H1 (cell line): ENCODE measurements at regions not wholly inside any gene's neighbourhood (a gene's known extent, or its start where the extent isn't known, plus 50 kb on each side); places are given as distances from the start of the nearest gene placed in this dataset.

Experiments used
- BACH1 ChIP-seq: IDR thresholded peaks from 2 replicates; pipeline ENCODE4 v1.6.1; 2012; ENCODE audit warnings: low read length, improper control_type of control experiment
- BRCA1 ChIP-seq: IDR thresholded peaks from 2 replicates; pipeline ENCODE4 v1.6.1; 2012; ENCODE audit warnings: low read depth, low read length, improper control_type of control experiment
- CHD7 ChIP-seq: fragments of 300-600 bp; sonication (generic); IDR thresholded peaks from 2 replicates; pipeline ENCODE4 v1.7.1; 2012; ENCODE audit warnings: low read length, moderate library complexity, mild to moderate bottlenecking, inconsistent platforms; ENCODE audit not compliant: insufficient replicate concordance
- CTCF ChIP-seq, 3 experiments: IDR thresholded peaks; 1 replicate in 2 of 3; 2 replicates in 1 of 3; pipeline versions ENCODE4 v1.5.1 to v1.6.1; 2011; ENCODE audit warnings: low read length in 3 of 3, mild to moderate bottlenecking in 3 of 3, inconsistent platforms in 2 of 3, low read depth in 1 of 3, moderate library complexity in 1 of 3; ENCODE audit not compliant: insufficient read depth in 1 of 3; ENCODE audit errors: control extremely low read depth in 1 of 3
- EGR1 ChIP-seq: IDR thresholded peaks from 2 replicates; pipeline ENCODE4 v1.6.1; 2011; ENCODE audit warnings: low read depth, low read length, borderline replicate concordance
- JUN ChIP-seq: IDR thresholded peaks from 2 replicates; pipeline ENCODE4 v1.6.1; 2011; ENCODE audit warnings: low read depth, mild to moderate bottlenecking, improper control_type of control experiment, low read length
- KDM4A ChIP-seq: IDR thresholded peaks from one replicate; pipeline ENCODE4 v1.7.1; 2012; ENCODE audit warnings: low read depth, mild to moderate bottlenecking, moderate library complexity, low read length, inconsistent platforms; ENCODE audit not compliant: severe bottlenecking
- MAX ChIP-seq: IDR thresholded peaks from 2 replicates; pipeline ENCODE4 v1.6.1; 2012; ENCODE audit warnings: inconsistent platforms
- POLR2A ChIP-seq, 2 experiments: IDR thresholded peaks; 1 replicate in 1 of 2; 2 replicates in 1 of 2; pipeline ENCODE4 v1.6.1; 2011; ENCODE audit warnings: low read depth in 2 of 2, low read length in 2 of 2, mild to moderate bottlenecking in 2 of 2; ENCODE audit errors: control extremely low read depth in 1 of 2
- RFX5 ChIP-seq: IDR thresholded peaks from 2 replicates; pipeline ENCODE4 v1.6.1; 2011; ENCODE audit warnings: low read depth, low read length, improper control_type of control experiment, borderline replicate concordance
- SIRT6 ChIP-seq: IDR thresholded peaks from one replicate; pipeline ENCODE4 v1.7.1; 2012; ENCODE audit warnings: low read length, inconsistent platforms

GRCh38 chr14:42141328-42141727, 534.7 kb downstream of the LRFN5 start (continued):
- TF ChIP-seq CHD7 (no peak), MAX (no peak), JUN (no peak), SIRT6 (no peak), KDM4A (no peak), EGR1 (no peak), RFX5 (no peak), BRCA1 (no peak), BACH1 (no peak), CTCF (IDR thresholded peaks at IDR 0.05; ENCODE audit: control extremely low read depth in 1 of 3, insufficient read depth in 1 of 3, low read depth in 1 of 3, low read length in 3 of 3) (no peak), POLR2A (IDR thresholded peaks at IDR 0.05; ENCODE audit: control extremely low read depth in 1 of 2, low read depth in 2 of 2, low read length in 2 of 2) (no peak)
